Activated CD8-positive, alpha-beta T cell treated with anti-CD3 and anti-CD28 coated beads for 36 hours (primary cell): ENCODE measurements at regions not wholly inside any gene's neighbourhood (a gene's known extent, or its start where the extent isn't known, plus 50 kb on each side); places are given as distances from the start of the nearest gene placed in this dataset.

Experiments
- ATAC-seq: fragments of 200-7000 bp; cut with Tn5 transposase; one replicate; pipeline ENCODE4 v1.10.0; 2021; ENCODE audit warnings: mild to moderate bottlenecking, moderate library complexity
- CTCF ChIA-PET: fragments of 350-600 bp; sonication (Branson Sonifier 250); formaldehyde crosslinking; loops from one replicate; lab custom pipeline; 2021; ENCODE audit warnings: antibody characterized with exemption; lab: Charles Lee
- POLR2A ChIA-PET: fragments of 350-600 bp; sonication (Branson Sonifier 250); formaldehyde crosslinking; loops from one replicate; lab custom pipeline; 2021; ENCODE audit warnings: antibody characterized with exemption; lab: Charles Lee
- DNase-seq: peaks from one replicate; pipeline ENCODE4 v3.0.0-alpha.2; 2020
- H3K27ac Mint-ChIP-seq: one replicate; pipeline ENCODE4 v1.8.0; 2021; ENCODE audit warnings: mild to moderate bottlenecking, mixed read lengths
- H3K27me3 Mint-ChIP-seq: one replicate; pipeline ENCODE4 v1.8.0; 2021; ENCODE audit warnings: mixed read lengths
- H3K36me3 Mint-ChIP-seq: one replicate; pipeline ENCODE4 v1.8.0; 2021; ENCODE audit warnings: low read depth, mixed read lengths
- H3K4me1 Mint-ChIP-seq: one replicate; pipeline ENCODE4 v1.8.0; 2021; ENCODE audit warnings: low read depth, mixed read lengths
- H3K4me3 Mint-ChIP-seq: one replicate; pipeline ENCODE4 v1.8.0; 2021; ENCODE audit warnings: mild to moderate bottlenecking, moderate library complexity, mixed read lengths
- H3K9me3 Mint-ChIP-seq: one replicate; pipeline ENCODE4 v1.8.0; 2021; ENCODE audit warnings: mixed read lengths
- intact Hi-C: fragments of 100-400 bp; cut with micrococcal nuclease; formaldehyde crosslinking; loops from one replicate; pipeline ENCODE4 v1.10.0; 2022
- TF ChIP-seq, protein P1 (sequence below): fragments of 200-600 bp; IDR thresholded peaks from one replicate; pipeline ENCODE4 v1.8.0; 2022; ENCODE audit warnings: antibody characterized with exemption, mild to moderate bottlenecking

DNA sequence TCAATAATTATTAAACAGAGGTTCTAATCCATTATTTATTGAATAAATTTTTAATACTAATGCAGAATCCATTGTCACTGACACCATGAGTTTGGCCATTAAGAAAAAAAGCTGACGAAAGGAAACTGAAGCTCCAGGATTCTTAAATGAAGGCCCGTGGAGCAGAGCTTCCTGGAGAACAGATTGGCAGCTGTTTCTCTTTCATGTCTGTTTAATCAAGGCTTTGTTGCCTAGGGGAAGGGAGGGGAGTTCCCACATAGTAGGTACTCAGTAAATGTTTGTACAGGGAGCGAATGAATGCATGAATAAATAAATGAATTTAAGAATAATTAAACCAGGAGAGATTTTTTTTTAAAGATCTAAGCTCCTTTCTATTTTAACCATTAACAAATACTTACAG is 315.1 kb upstream of the KLHL29 start:
- DNase-seq (no peak), ATAC-seq (no peak)
- ChIA-PET CTCF (no interaction called here), POLR2A (no interaction called here)
- no peaks in the 10 kb centered on the region for H3K36me3 Mint-ChIP-seq
- H3K27ac Mint-ChIP-seq: no peak overlapping the region
- no peak overlapping the region for H3K4me3 Mint-ChIP-seq
- H3K9me3 Mint-ChIP-seq: no peaks in the 10 kb centered on the region
- TF ChIP-seq, protein P1, sequence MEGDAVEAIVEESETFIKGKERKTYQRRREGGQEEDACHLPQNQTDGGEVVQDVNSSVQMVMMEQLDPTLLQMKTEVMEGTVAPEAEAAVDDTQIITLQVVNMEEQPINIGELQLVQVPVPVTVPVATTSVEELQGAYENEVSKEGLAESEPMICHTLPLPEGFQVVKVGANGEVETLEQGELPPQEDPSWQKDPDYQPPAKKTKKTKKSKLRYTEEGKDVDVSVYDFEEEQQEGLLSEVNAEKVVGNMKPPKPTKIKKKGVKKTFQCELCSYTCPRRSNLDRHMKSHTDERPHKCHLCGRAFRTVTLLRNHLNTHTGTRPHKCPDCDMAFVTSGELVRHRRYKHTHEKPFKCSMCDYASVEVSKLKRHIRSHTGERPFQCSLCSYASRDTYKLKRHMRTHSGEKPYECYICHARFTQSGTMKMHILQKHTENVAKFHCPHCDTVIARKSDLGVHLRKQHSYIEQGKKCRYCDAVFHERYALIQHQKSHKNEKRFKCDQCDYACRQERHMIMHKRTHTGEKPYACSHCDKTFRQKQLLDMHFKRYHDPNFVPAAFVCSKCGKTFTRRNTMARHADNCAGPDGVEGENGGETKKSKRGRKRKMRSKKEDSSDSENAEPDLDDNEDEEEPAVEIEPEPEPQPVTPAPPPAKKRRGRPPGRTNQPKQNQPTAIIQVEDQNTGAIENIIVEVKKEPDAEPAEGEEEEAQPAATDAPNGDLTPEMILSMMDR: no peak
- no peaks in the 10 kb centered on the region for H3K27me3 Mint-ChIP-seq
- H3K4me1 Mint-ChIP-seq: no peaks in the 10 kb centered on the region
- intact Hi-C loops: no loop called here

DNA sequence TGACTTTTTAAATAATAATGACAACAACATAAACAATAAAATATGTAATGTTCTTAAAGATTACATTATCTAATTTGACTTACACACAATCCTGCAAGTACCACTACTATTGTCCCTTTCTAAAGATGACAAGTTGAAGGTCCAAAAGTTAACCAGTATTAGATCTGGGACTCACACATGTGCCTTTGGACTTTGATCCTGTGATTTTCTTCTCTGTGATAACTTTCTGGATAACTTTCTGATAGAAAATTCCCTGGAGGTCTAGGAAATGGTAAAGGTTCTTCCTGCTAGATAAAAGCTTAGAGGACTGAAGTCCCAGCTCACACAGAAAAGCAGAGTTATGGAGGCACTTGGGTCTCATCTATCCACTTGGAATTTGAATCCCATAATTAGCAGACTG is 311.9 kb upstream of the KLHL29 start:
- H3K27me3 Mint-ChIP-seq: no peaks in the 10 kb centered on the region
- ChIA-PET CTCF (no interaction called here), POLR2A (no interaction called here)
- no peak overlapping the region for H3K27ac Mint-ChIP-seq
- DNase-seq: no peak
- H3K4me3 Mint-ChIP-seq: no peak overlapping the region
- no peak for ATAC-seq
- intact Hi-C loops: no loop called here
- H3K36me3 Mint-ChIP-seq: no peaks in the 10 kb centered on the region
- TF ChIP-seq, protein P1: no peak
- H3K9me3 Mint-ChIP-seq: no peaks in the 10 kb centered on the region
- no peaks in the 10 kb centered on the region for H3K4me1 Mint-ChIP-seq

DNA sequence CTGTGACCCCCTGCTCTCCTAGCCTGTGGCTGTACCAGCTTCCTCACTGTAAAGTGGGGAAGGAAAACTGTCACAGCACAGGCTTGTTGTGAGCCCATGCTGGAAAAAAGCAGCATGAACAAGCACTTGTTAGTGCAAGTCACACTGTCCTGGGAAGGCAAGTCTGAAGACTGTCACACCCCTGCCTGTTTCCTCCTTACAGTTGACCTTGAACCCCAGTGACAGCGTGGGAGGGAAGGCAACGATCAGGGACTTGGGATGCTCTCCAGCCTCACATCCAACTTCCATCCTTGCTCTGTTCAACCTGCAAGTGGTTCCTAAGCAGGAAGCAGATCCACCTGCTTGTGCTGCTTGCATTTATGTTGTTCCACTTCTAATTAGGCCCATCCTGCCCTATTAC is 311.3 kb upstream of the KLHL29 start:
- intact Hi-C loops: no loop called here
- H3K4me3 Mint-ChIP-seq: no peak overlapping the region
- H3K36me3 Mint-ChIP-seq: no peaks in the 10 kb centered on the region
- H3K27ac Mint-ChIP-seq: no peak overlapping the region
- ATAC-seq (no peak), DNase-seq (no peak)
- no peaks in the 10 kb centered on the region for H3K9me3 Mint-ChIP-seq
- CTCF ChIA-PET: no interaction called here
- TF ChIP-seq, protein P1: no peak
- no peaks in the 10 kb centered on the region for H3K4me1 Mint-ChIP-seq
- no peaks in the 10 kb centered on the region for H3K27me3 Mint-ChIP-seq
- POLR2A ChIA-PET: no interaction called here

DNA sequence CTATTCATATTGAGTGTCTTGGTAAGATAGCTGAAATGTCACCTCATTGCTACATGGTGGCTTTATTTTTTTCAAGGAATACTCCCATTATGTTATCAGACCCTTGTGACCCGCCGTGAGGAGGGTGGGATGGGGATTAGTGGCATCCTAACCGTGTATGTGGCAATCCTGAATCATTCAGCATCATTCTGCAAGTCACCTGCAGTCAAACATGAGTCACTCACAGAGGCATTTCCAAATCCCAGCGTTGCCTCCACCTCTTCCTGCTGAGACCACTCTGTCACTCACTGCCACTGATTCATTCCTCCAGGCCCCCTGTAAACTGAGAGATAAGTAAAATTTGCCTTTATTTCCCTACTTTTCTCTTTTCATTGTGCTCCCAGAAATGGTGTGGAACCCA is 307.4 kb upstream of the KLHL29 start:
- Mint-ChIP-seq H3K36me3 (no peaks in the 10 kb centered on the region), H3K9me3 (peaks cover 3% of the 10 kb centered on the region), H3K27ac (no peak overlapping the region), H3K4me3 (no peak overlapping the region), H3K4me1 (no peaks in the 10 kb centered on the region), H3K27me3 (no peaks in the 10 kb centered on the region)
- no peak for DNase-seq
- TF ChIP-seq, protein P1: no peak
- CTCF ChIA-PET: interaction anchor here (0.9 kb wide), 1 partner anchor 283 kb away, joined by 3 read pairs; no protein-coding TSS in a partner anchor
- POLR2A ChIA-PET: no interaction called here
- ATAC-seq: no peak
- intact Hi-C loops: no loop called here

DNA sequence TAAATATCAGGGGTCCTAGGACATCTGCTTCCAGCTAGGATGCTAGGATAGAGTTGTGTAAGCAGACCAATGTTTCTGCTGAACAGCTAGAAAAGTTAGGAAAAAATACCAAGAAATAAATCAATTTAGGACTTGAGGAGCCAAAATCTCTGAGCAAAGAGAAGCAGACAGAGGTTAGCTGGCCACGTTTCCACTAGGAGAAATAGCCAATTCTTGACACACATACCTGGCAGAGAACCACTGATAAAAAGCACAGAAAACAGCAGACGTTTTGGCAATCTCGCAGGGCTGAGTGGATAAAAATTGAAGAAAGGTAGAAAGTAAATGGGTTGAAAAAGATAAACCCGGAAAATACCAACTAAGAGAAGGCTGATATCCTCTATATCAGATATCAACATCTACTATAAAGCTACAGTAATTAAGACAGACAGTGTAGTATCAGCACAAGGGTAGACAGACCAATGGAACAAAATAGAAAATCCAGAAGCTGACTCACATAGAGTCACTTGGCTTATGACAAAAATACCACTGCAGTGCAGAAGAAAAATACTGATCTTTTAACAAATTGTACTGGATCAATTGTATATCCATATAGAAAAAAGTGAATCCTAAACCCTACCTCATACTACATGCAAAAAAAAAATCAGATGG is 306.1 kb upstream of the KLHL29 start:
- Mint-ChIP-seq H3K36me3 (no peaks in the 10 kb centered on the region), H3K27me3 (no peaks in the 10 kb centered on the region), H3K27ac (no peak overlapping the region), H3K9me3 (peaks cover 3% of the 10 kb centered on the region), H3K4me1 (no peaks in the 10 kb centered on the region), H3K4me3 (no peak overlapping the region)
- ATAC-seq: no peak
- ChIA-PET CTCF (no interaction called here), POLR2A (no interaction called here)
- intact Hi-C loops: no loop called here
- TF ChIP-seq, protein P1: no peak
- no peak for DNase-seq
